Choroid plexus epithelial cell (primary cell): ENCODE measurements at regions not wholly inside any gene's neighbourhood (a gene's known extent, or its start where the extent isn't known, plus 50 kb on each side); places are given as distances from the start of the nearest gene placed in this dataset.

ENCODE experiments used
- DNase-seq: peaks from one replicate; pipeline ENCODE4 v3.0.0-alpha.2; 2010; ENCODE audit warnings: low read depth
- H3K4me3 ChIP-seq: 2 replicates; pipeline ENCODE4 v1.5.1; 2011; ENCODE audit warnings: low read depth, mild to moderate bottlenecking, control low read depth, low read length, moderate library complexity
- TF ChIP-seq, protein P1 (sequence below): conservative IDR thresholded peaks from 2 replicates; pipeline ENCODE4 v1.5.1; 2011; ENCODE audit warnings: low read depth, mild to moderate bottlenecking, control low read depth, inconsistent platforms, low read length, moderate library complexity

DNA sequence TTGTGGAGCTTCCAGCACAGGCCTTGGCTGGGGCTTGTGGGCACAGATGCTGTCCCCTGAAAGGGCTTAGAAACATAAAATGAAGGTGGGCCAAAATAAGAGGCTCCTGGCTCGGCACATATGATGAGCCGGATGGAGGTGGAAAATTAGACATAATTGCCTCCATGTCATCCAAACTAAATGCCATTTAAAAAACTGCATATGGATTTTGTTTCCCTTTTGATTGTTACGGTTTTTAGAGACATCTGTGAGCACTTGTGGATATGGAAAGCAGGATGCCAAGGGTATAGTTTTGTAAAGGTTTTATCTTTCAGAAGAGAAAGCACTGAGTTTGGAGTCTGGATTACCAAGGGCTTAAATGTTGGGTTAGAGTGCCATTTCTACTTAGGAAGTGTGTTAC, 498.3 kb downstream of the RIT2 start:
- no peak overlapping the region for H3K4me3 ChIP-seq
- no peak for DNase-seq
- TF ChIP-seq, protein P1, sequence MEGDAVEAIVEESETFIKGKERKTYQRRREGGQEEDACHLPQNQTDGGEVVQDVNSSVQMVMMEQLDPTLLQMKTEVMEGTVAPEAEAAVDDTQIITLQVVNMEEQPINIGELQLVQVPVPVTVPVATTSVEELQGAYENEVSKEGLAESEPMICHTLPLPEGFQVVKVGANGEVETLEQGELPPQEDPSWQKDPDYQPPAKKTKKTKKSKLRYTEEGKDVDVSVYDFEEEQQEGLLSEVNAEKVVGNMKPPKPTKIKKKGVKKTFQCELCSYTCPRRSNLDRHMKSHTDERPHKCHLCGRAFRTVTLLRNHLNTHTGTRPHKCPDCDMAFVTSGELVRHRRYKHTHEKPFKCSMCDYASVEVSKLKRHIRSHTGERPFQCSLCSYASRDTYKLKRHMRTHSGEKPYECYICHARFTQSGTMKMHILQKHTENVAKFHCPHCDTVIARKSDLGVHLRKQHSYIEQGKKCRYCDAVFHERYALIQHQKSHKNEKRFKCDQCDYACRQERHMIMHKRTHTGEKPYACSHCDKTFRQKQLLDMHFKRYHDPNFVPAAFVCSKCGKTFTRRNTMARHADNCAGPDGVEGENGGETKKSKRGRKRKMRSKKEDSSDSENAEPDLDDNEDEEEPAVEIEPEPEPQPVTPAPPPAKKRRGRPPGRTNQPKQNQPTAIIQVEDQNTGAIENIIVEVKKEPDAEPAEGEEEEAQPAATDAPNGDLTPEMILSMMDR = no peak

DNA sequence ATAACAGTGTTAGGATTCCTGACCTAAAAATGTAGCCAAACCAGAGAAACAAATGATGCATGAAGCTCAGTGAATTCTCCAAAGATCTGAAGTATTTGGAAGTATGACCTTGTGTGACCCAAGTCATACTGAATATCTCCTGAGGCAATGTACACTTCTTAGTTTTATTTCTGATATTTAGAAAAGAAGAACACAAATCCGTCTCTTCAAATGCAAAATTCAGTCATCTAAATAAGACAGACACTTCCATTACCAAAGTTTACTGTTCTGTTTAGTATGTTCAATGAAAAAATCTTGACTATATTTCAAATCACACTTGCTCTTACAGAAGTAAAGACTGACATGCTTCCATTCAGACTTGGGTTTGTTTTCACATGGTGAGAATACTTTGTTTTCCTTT, 495.7 kb downstream of the RIT2 start:
- TF ChIP-seq, protein P1 = no peak

GRCh38 chr18:42620657-42621056, 494.8 kb downstream of the RIT2 start:
- no peak for DNase-seq
- TF ChIP-seq, protein P1 = no peak
- H3K4me3 ChIP-seq = no peak overlapping the region

More for the DNA sequence above, 495.7 kb downstream of the RIT2 start:
- DNase-seq = no peak
- H3K4me3 ChIP-seq = no peak overlapping the region

DNA sequence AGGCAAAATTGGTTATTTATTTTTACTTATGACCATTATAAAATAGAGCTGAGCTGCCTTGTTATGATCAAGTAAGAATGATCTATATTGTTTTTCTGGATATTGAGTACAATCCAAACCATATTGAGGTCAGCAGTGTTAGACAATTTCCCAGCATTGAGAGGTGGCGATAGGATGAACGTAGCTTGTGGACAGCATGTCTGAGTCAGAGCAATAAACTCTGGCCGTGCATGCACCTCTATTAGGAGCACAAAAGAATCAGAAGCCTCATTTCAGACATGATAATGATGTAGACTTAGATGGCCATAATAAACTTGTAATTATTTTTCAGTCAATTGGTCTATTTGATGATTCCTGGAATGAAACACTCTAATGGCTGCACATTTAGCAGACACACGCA, 491.6 kb downstream of the RIT2 start:
- no peak overlapping the region for H3K4me3 ChIP-seq
- TF ChIP-seq, protein P1 = no peak
- DNase-seq = no peak

DNA sequence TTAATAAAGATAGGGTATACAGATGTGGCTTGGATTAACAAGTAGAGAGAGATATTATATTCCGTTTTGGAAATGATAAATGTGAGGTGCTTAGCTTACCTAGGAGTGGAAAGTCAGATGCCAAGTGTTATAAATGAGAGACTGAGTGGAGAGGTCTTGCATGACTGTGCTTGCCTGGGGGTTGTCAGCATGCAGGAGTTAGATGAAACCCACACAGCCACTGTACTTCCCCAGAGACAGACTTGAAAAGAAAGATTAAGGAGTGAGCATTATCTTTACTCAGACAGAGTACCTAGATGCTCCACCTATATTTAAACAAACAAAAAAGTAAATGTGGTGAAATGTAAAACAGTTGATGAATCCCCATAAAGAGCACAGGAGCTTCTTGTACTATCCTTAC, 482.7 kb downstream of the RIT2 start:
- H3K4me3 ChIP-seq = no peak overlapping the region
- DNase-seq = no peak
- TF ChIP-seq, protein P1 = no peak

DNA sequence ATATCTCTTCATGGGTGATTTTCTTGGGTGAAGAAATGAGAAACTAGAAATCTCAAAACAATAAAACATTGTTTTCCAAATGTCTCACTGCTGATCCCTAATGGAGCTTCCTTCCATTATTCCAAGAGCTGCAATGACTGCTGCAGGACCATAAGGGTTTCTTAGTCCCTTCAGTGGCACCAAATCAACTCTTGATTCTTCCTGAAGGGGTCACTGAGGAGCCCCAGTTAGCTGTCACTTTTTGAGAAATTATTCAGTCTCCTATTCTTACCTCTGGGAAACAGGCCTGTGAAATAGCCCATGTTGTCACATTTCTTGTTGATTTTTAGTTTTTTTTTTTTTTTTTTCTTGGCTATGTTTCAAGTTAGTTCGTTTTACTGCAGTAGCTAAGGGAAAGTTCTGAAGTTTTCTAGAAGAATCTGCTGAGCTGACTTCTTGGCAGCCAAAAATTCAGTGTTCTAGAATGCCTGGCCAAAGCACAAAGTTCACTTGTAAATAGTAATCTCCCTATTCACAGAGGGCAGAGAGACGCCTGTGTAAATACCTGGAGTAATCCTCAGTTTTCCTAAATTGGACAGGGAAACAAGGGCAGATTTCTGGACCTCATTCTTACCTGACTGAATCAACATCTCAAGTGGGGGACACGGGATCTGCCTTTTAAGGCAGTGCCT, 480.0 kb downstream of the RIT2 start:
- no peak for DNase-seq
- TF ChIP-seq, protein P1 = peak; percentile 27
- H3K4me3 ChIP-seq = no peak overlapping the region

GRCh38 chr18:42636309-42636708, 479.2 kb downstream of the RIT2 start:
- DNase-seq = no peak
- H3K4me3 ChIP-seq = no peak overlapping the region
- TF ChIP-seq, protein P1 = no peak
